GOT3 (cell line): ENCODE measurements at regions not wholly inside any gene's neighbourhood (a gene's known extent, or its start where the extent isn't known, plus 50 kb on each side); places are given as distances from the start of the nearest gene placed in this dataset.
"Not testable (repeated sequence)": the region's sequence is repeated elsewhere in the genome, so short reads cannot be mapped to it uniquely, and the experiment has no call there.

Experiments used
- DNase-seq: peaks from one replicate; lab custom pipeline; 2025; ENCODE audit warnings: mixed read lengths; lab: John Stamatoyannopoulos, UW

GRCh38 chr10:94230134-94230785, 132.5 kb downstream of the NOC3L start:
- no peak for DNase-seq

- no peak for DNase-seq
Observed at GRCh38 chr10:94232711-94233383, 129.9 kb downstream of the NOC3L start.

GRCh38 chr10:94235461-94235860, 127.3 kb downstream of the NOC3L start:
- DNase-seq: no peak

- DNase-seq: no peak
Observed at GRCh38 chr10:94238006-94238617, 124.6 kb downstream of the NOC3L start.

GRCh38 chr10:94239696-94240095, 123.0 kb downstream of the NOC3L start:
- no peak for DNase-seq

- no peak for DNase-seq
Observed at GRCh38 chr10:94240491-94240890, 122.2 kb downstream of the NOC3L start.

GRCh38 chr10:94240901-94241300, 121.8 kb downstream of the NOC3L start:
- no peak for DNase-seq

GRCh38 chr10:94251098-94251497, 111.6 kb downstream of the NOC3L start:
- no peak for DNase-seq

GRCh38 chr10:94251568-94251967, 111.2 kb downstream of the NOC3L start:
- DNase-seq: no peak

GRCh38 chr10:94257407-94257806, 105.3 kb downstream of the NOC3L start:
- not testable (repeated sequence) for DNase-seq

- DNase-seq: no peak
Observed at GRCh38 chr10:94260455-94260854, 102.3 kb downstream of the NOC3L start.

GRCh38 chr10:94264085-94264484, 98.7 kb downstream of the NOC3L start:
- DNase-seq: no peak

- DNase-seq: no peak
Observed at GRCh38 chr10:94266091-94266490, 96.6 kb downstream of the NOC3L start.

GRCh38 chr10:94268652-94269051, 94.1 kb downstream of the NOC3L start:
- no peak for DNase-seq

- no peak for DNase-seq
Observed at GRCh38 chr10:94274142-94274787, 88.5 kb downstream of the NOC3L start.

- DNase-seq: no peak
Observed at GRCh38 chr10:94276140-94276539, 86.6 kb downstream of the NOC3L start.

GRCh38 chr10:94277450-94277849, 85.3 kb downstream of the NOC3L start:
- DNase-seq: no peak

GRCh38 chr10:94279835-94280709, 82.7 kb downstream of the NOC3L start:
- no peak for DNase-seq

- DNase-seq: no peak
Observed at GRCh38 chr10:94281654-94282053, 81.1 kb downstream of the NOC3L start.

GRCh38 chr10:94282369-94282768, 80.4 kb downstream of the NOC3L start:
- DNase-seq: no peak
